Activated CD4-positive, alpha-beta memory T cell treated with anti-CD3 and anti-CD28 coated beads for 36 hours (primary cell): ENCODE measurements at regions not wholly inside any gene's neighbourhood (a gene's known extent, or its start where the extent isn't known, plus 50 kb on each side); places are given as distances from the start of the nearest gene placed in this dataset.
"Not testable (repeated sequence)": the region's sequence is repeated elsewhere in the genome, so short reads cannot be mapped to it uniquely, and the experiment has no call there.

Experiments
- CTCF ChIA-PET: fragments of 350-600 bp; sonication (Branson Sonifier 250); formaldehyde crosslinking; loops from one replicate; lab custom pipeline; 2021; ENCODE audit warnings: antibody characterized with exemption, inconsistent platforms; lab: Charles Lee
- POLR2A ChIA-PET: fragments of 350-600 bp; sonication (Branson Sonifier 250); formaldehyde crosslinking; loops from one replicate; lab custom pipeline; 2021; ENCODE audit warnings: antibody characterized with exemption; lab: Charles Lee
- DNase-seq: peaks from one replicate; pipeline ENCODE4 v3.0.0-alpha.2; 2020
- H3K27ac Mint-ChIP-seq: one replicate; pipeline ENCODE4 v1.8.0; 2021; ENCODE audit warnings: mixed read lengths
- H3K27me3 Mint-ChIP-seq: one replicate; pipeline ENCODE4 v1.8.0; 2021; ENCODE audit warnings: mixed read lengths
- H3K36me3 Mint-ChIP-seq: one replicate; pipeline ENCODE4 v1.8.0; 2021; ENCODE audit warnings: mixed read lengths
- H3K4me1 Mint-ChIP-seq: one replicate; pipeline ENCODE4 v1.8.0; 2021; ENCODE audit warnings: low read depth, mixed read lengths
- H3K4me3 Mint-ChIP-seq: one replicate; pipeline ENCODE4 v1.8.0; 2021; ENCODE audit warnings: mild to moderate bottlenecking, mixed read lengths
- H3K9me3 Mint-ChIP-seq: one replicate; pipeline ENCODE4 v1.8.0; 2021; ENCODE audit warnings: mixed read lengths
- intact Hi-C: fragments of 100-400 bp; cut with micrococcal nuclease; formaldehyde crosslinking; loops from one replicate; pipeline ENCODE4 v1.15.1; 2023

GRCh38 chr21:35395728-35396127 is 346.6 kb upstream of the RUNX1 start:
- Mint-ChIP-seq H3K36me3 (no peaks in the 10 kb centered on the region), H3K27me3 (no peaks in the 10 kb centered on the region), H3K27ac (no peak overlapping the region), H3K4me3 (no peak overlapping the region), H3K9me3 (no peaks in the 10 kb centered on the region), H3K4me1 (peaks cover 30% of the 10 kb centered on the region)
- ChIA-PET POLR2A (no interaction called here), CTCF (interaction anchor here (0.7 to 1.5 kb wide), 3 partner anchors 10 to 370 kb away, joined by 3 to 4 read pairs (median 4); no protein-coding TSS in a partner anchor)
- DNase-seq: no peak
- intact Hi-C loops: loop anchor here (5.0 kb wide), 1 partner anchor 298 kb away; no protein-coding TSS in a partner anchor

GRCh38 chr21:35394634-35395369 is 345.7 kb upstream of the RUNX1 start:
- ChIA-PET CTCF (interaction anchor here (0.7 kb wide), 1 partner anchor 344 kb away, joined by 4 read pairs; no protein-coding TSS in a partner anchor), POLR2A (interaction anchor here (0.6 kb wide), 1 partner anchor 256 kb away, joined by 3 read pairs; no protein-coding TSS in a partner anchor)
- Mint-ChIP-seq H3K4me1 (peaks cover 28% of the 10 kb centered on the region), H3K4me3 (no peak overlapping the region), H3K36me3 (no peaks in the 10 kb centered on the region), H3K27ac (peak overlapping the region; percentile 9), H3K27me3 (no peaks in the 10 kb centered on the region), H3K9me3 (no peaks in the 10 kb centered on the region)
- no peak for DNase-seq
- intact Hi-C loops: loop anchor here (5.0 kb wide), 2 partner anchors 53 to 298 kb away; no protein-coding TSS in a partner anchor

- no peaks in the 10 kb centered on the region for H3K36me3 Mint-ChIP-seq
Measured at GRCh38 chr21:35394049-35394448, 344.9 kb upstream of the RUNX1 start.

GRCh38 chr21:35390013-35390776 is 341.1 kb upstream of the RUNX1 start:
- peak; percentile 20 for DNase-seq
- H3K4me1 Mint-ChIP-seq: peaks cover 18% of the 10 kb centered on the region
- intact Hi-C loops: loop anchor here (5.0 kb wide), 1 partner anchor 48 kb away; no protein-coding TSS in a partner anchor

More at GRCh38 chr21:35394049-35394448, 344.9 kb upstream of the RUNX1 start:
- Mint-ChIP-seq H3K9me3 (no peaks in the 10 kb centered on the region), H3K27me3 (no peaks in the 10 kb centered on the region), H3K27ac (no peak overlapping the region), H3K4me3 (no peak overlapping the region), H3K4me1 (peaks cover 24% of the 10 kb centered on the region)
- POLR2A ChIA-PET: no interaction called here
- intact Hi-C loops: loop anchor here (5.0 kb wide), 1 partner anchor 52 kb away; no protein-coding TSS in a partner anchor
- CTCF ChIA-PET: no interaction called here
- DNase-seq: no peak

DNA sequence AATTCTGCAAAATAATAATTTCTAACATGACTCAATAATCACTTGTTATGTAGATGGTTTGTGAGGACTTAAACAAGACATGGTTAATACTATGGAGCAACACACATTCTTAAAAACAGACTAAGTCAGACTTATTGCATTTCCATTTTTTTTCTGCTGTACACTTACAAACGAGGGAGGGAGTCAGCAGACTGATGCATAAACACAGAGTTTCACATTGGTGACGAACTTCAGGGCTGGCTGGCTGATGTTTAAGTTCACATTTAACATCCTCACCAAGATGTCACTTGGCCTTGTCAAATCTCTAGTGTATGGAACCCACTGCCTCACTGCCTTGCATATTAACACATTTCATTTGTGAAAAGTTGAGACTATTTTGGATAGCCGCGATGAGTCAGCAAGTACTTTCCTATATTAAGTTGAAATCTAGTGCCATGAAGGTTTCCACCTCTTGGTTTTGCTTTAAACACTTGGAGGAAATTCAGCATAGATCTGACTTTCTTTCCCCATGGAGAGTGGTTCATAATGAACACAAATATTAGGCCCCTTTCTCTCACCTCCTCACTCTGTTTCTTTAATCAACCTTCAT is 337.5 kb upstream of the RUNX1 start:
- POLR2A ChIA-PET: no interaction called here
- H3K4me3 Mint-ChIP-seq: no peak overlapping the region
- no peaks in the 10 kb centered on the region for H3K36me3 Mint-ChIP-seq
- intact Hi-C loops: no loop called here
- no peak for DNase-seq
- H3K9me3 Mint-ChIP-seq: no peaks in the 10 kb centered on the region
- peaks cover 18% of the 10 kb centered on the region for H3K4me1 Mint-ChIP-seq
- no peak overlapping the region for H3K27ac Mint-ChIP-seq
- H3K27me3 Mint-ChIP-seq: peaks cover 4% of the 10 kb centered on the region
- CTCF ChIA-PET: interaction anchor here (0.7 kb wide), 1 partner anchor 23 kb away, joined by 3 read pairs; no protein-coding TSS in a partner anchor

More at GRCh38 chr21:35390013-35390776, 341.1 kb upstream of the RUNX1 start:
- H3K27ac Mint-ChIP-seq: peak overlapping the region; percentile 6
- H3K36me3 Mint-ChIP-seq: no peaks in the 10 kb centered on the region
- H3K27me3 Mint-ChIP-seq: no peaks in the 10 kb centered on the region
- H3K9me3 Mint-ChIP-seq: no peaks in the 10 kb centered on the region
- H3K4me3 Mint-ChIP-seq: no peak overlapping the region
- CTCF ChIA-PET: interaction anchor here (0.6 to 2.0 kb wide), 3 partner anchors 10 to 501 kb away, joined by 3 to 5 read pairs (median 4); no protein-coding TSS in a partner anchor
- POLR2A ChIA-PET: no interaction called here

DNA sequence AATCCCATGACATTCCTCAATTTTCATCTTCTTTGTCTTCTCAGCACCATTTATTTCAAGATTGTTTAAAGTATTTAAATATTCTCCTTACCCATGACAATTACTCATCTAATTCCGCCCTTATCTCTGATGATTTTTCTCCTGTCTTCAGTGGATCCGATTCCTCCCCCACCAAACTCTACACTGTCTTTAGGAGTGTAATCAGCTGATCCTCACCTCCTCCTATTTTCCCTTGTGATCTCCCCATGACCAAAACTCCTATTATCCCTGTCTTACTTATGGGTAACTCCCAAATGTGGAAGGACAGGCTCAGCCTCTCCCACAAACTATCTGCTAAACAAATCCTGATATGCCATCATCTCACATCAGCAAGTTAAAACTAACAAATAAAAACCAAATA is 335.3 kb upstream of the RUNX1 start:
- Mint-ChIP-seq H3K27ac (no peak overlapping the region), H3K9me3 (no peaks in the 10 kb centered on the region), H3K4me1 (peaks cover 7% of the 10 kb centered on the region), H3K36me3 (no peaks in the 10 kb centered on the region), H3K27me3 (peaks cover 4% of the 10 kb centered on the region), H3K4me3 (no peak overlapping the region)
- intact Hi-C loops: no loop called here
- POLR2A ChIA-PET: no interaction called here
- DNase-seq: no peak
- CTCF ChIA-PET: no interaction called here

- H3K27ac Mint-ChIP-seq: no peak overlapping the region
- intact Hi-C loops: no loop called here
- peaks cover 7% of the 10 kb centered on the region for H3K4me1 Mint-ChIP-seq
- CTCF ChIA-PET: interaction anchor here (0.6 kb wide), 3 partner anchors 250 to 697 kb away, joined by 4 to 7 read pairs (median 4); no protein-coding TSS in a partner anchor
- no peak overlapping the region for H3K4me3 Mint-ChIP-seq
- no peak for DNase-seq
- H3K27me3 Mint-ChIP-seq: peaks cover 6% of the 10 kb centered on the region
- H3K36me3 Mint-ChIP-seq: no peaks in the 10 kb centered on the region
- H3K9me3 Mint-ChIP-seq: no peaks in the 10 kb centered on the region
- POLR2A ChIA-PET: interaction anchor here (0.6 kb wide), 1 partner anchor 85 kb away, joined by 3 read pairs; no protein-coding TSS in a partner anchor
Measured at GRCh38 chr21:35382696-35383095, 333.6 kb upstream of the RUNX1 start.

- CTCF ChIA-PET: interaction anchor here (1.0 kb wide), 1 partner anchor 330 kb away, joined by 3 read pairs; no protein-coding TSS in a partner anchor
- no peak for DNase-seq
- H3K27ac Mint-ChIP-seq: no peak overlapping the region
Measured at GRCh38 chr21:35381743-35382310, 332.7 kb upstream of the RUNX1 start.

GRCh38 chr21:35380304-35380703 is 331.2 kb upstream of the RUNX1 start:
- H3K36me3 Mint-ChIP-seq, H3K4me1 Mint-ChIP-seq, H3K9me3 Mint-ChIP-seq, DNase-seq, H3K4me3 Mint-ChIP-seq, intact Hi-C loops, CTCF ChIA-PET, POLR2A ChIA-PET, H3K27me3 Mint-ChIP-seq, H3K27ac Mint-ChIP-seq: not testable (repeated sequence)

More at GRCh38 chr21:35381743-35382310, 332.7 kb upstream of the RUNX1 start:
- H3K36me3 Mint-ChIP-seq: no peaks in the 10 kb centered on the region
- POLR2A ChIA-PET: no interaction called here
- intact Hi-C loops: no loop called here
- no peak overlapping the region for H3K4me3 Mint-ChIP-seq
- H3K27me3 Mint-ChIP-seq: peaks cover 6% of the 10 kb centered on the region
- no peaks in the 10 kb centered on the region for H3K9me3 Mint-ChIP-seq
- H3K4me1 Mint-ChIP-seq: peaks cover 5% of the 10 kb centered on the region

DNA sequence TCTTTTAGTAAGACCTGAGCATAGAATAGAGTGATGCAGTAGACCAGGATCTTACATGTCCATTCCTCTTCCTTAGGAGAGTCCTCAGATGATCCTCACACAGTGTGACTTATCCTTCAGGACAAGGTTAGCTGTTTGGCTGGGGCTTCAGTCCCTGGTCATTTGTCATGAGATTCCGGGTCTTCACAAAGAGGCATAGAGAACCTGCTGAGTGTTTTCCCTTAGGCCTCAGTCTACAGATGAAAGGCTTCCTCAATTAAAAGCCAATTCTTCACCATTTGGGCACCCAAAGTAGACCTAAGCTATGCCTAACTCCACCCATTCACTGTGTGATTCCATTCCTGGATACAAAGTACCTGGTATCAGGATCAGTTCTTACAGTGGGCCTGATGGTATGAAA is 329.8 kb upstream of the RUNX1 start:
- H3K4me1 Mint-ChIP-seq: no peaks in the 10 kb centered on the region
- H3K27ac Mint-ChIP-seq: no peak overlapping the region
- intact Hi-C loops: no loop called here
- H3K36me3 Mint-ChIP-seq: no peaks in the 10 kb centered on the region
- ChIA-PET CTCF (interaction anchor here (1.2 kb wide), 1 partner anchor 11 kb away, joined by 3 read pairs; no protein-coding TSS in a partner anchor), POLR2A (no interaction called here)
- no peaks in the 10 kb centered on the region for H3K9me3 Mint-ChIP-seq
- no peak for DNase-seq
- H3K27me3 Mint-ChIP-seq: peaks cover 2% of the 10 kb centered on the region
- H3K4me3 Mint-ChIP-seq: no peak overlapping the region

- Mint-ChIP-seq H3K4me3 (no peak overlapping the region), H3K4me1 (no peaks in the 10 kb centered on the region), H3K36me3 (no peaks in the 10 kb centered on the region), H3K9me3 (no peaks in the 10 kb centered on the region), H3K27ac (no peak overlapping the region), H3K27me3 (peaks cover 2% of the 10 kb centered on the region)
- no peak for DNase-seq
- POLR2A ChIA-PET: no interaction called here
- intact Hi-C loops: no loop called here
- CTCF ChIA-PET: no interaction called here
Measured at GRCh38 chr21:35377505-35378090, 328.5 kb upstream of the RUNX1 start.
